ENCODE measurements at regions not wholly inside any gene's neighbourhood (a gene's known extent, or its start where the extent isn't known, plus 50 kb on each side); places are given as distances from the start of the nearest gene placed in this dataset.
"Not testable (repeated sequence)": the region's sequence is repeated elsewhere in the genome, so short reads cannot be mapped to it uniquely, and the experiment has no call there.

- DNase-seq, result no peak
These were observed 205.9 kb downstream of the ARL4A start for GRCh38 chr7:12893292-12893691.

- no peak for DNase-seq
These were observed 207.9 kb downstream of the ARL4A start for GRCh38 chr7:12895296-12895695.

GRCh38 chr7:12896316-12896715, 208.9 kb downstream of the ARL4A start:
- no peak for DNase-seq

- no peak for DNase-seq
These were observed 210.6 kb downstream of the ARL4A start for GRCh38 chr7:12898004-12898403.

GRCh38 chr7:12898620-12899019, 211.2 kb downstream of the ARL4A start:
- no peak for DNase-seq

GRCh38 chr7:12905671-12906070, 218.2 kb downstream of the ARL4A start:
- no peak for DNase-seq

GRCh38 chr7:12907774-12908173, 220.3 kb downstream of the ARL4A start:
- DNase-seq, result no peak

- no peak for DNase-seq
These were observed 222.1 kb downstream of the ARL4A start for GRCh38 chr7:12909483-12909882.

GRCh38 chr7:12911053-12911452, 223.6 kb downstream of the ARL4A start:
- no peak for DNase-seq

GRCh38 chr7:12913002-12913401, 225.6 kb downstream of the ARL4A start:
- DNase-seq, result no peak

- no peak for DNase-seq
These were observed 230.4 kb downstream of the ARL4A start for GRCh38 chr7:12917801-12918200.

GRCh38 chr7:12921751-12922345, 234.4 kb downstream of the ARL4A start:
- no peak for DNase-seq

- DNase-seq, result no peak
These were observed 236.5 kb downstream of the ARL4A start for GRCh38 chr7:12923971-12924370.

GRCh38 chr7:12926206-12926605, 238.8 kb downstream of the ARL4A start:
- no peak for DNase-seq

- no peak for DNase-seq
These were observed 240.4 kb downstream of the ARL4A start for GRCh38 chr7:12927635-12928434.

- DNase-seq, result no peak
These were observed 242.2 kb downstream of the ARL4A start for GRCh38 chr7:12929476-12930140.

- no peak for DNase-seq
These were observed 243.1 kb downstream of the ARL4A start for GRCh38 chr7:12930534-12930933.

- DNase-seq, result not testable (repeated sequence)
These were observed 244.0 kb downstream of the ARL4A start for GRCh38 chr7:12931465-12931864.

- no peak for DNase-seq
These were observed 252.3 kb downstream of the ARL4A start for GRCh38 chr7:12939694-12940093.

GRCh38 chr7:12941512-12941911, 254.1 kb downstream of the ARL4A start:
- DNase-seq, result no peak

- no peak for DNase-seq
These were observed 255.2 kb downstream of the ARL4A start for GRCh38 chr7:12942609-12943008.

- no peak for DNase-seq
These were observed 256.3 kb downstream of the ARL4A start for GRCh38 chr7:12943781-12944180.

- DNase-seq, result no peak
These were observed 258.5 kb downstream of the ARL4A start for GRCh38 chr7:12945901-12946300.

- DNase-seq, result no peak
These were observed 260.0 kb downstream of the ARL4A start for GRCh38 chr7:12947465-12947864.

Measured in NCI-H1694 (cell line).